ENCODE measurements at regions not wholly inside any gene's neighbourhood (a gene's known extent, or its start where the extent isn't known, plus 50 kb on each side); places are given as distances from the start of the nearest gene placed in this dataset.

DNA sequence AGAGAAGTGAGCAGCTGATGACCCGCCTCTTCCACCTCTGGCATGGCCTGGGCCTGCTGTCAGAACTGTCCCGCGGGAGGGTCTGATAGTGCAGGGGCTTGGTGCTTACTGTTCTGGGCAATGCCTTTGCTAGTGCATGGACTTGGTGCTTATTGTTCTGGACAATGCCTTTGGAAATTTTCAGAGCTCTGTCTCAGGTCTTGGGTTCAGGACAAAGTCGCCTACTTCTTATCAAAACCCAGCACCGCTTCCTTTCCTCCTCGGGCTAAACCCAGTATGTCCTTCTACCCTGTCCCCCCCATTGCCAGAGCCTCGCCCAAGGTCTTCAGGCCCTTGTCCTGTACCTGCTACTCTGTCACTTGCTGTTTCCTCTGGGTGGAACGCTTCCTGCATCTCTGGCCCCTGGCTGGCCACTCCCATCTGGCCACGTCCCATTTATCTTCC is 149.6 kb downstream of the ACKR3 start:
- no peak for DNase-seq

DNA sequence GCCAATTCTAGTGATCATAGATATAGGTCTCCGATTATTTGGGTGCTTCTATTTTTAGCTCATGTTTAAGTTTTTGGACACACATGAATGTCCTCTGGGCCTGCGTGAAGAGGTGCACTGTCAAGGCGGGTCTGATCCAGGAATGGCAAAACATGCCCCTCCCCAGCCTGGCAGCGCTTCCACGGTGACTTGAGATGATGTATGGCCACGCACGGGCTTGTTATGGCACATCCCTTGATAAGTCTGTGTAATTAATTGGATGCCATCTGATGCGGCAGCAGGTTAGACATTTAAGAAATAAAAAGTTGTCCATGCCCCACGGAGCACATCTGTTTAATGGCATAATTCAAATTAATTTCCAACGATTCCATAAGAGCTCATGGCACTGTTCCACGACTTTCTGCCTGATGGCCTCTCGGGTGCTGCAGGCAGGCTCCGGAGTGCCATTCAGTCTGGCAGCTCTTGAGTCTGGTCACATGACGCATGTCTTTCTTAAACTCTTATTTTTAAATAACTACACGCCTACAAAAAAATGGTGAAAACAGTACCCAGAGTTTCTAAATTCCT is 151.4 kb downstream of the ACKR3 start:
- no peak for DNase-seq

DNA sequence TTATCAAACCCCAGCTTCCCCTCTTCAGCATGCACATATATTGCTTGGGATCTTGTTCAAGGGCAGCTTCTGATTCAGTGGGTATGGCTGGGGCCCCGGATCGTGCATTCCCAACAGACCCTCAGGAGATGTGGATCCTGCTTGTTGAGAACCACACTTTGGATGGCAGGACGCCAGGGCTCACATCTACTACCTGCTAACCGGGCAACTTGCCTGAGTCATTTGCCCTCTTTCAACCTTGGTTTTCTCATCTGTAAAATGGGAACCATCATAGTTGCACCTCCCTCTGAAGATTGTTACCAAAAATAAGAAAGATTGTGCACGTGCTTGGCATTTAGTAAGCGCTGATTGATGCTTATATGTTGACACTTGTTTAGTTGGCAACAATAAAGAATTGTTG is 154.6 kb downstream of the ACKR3 start:
- DNase-seq = no peak

DNA sequence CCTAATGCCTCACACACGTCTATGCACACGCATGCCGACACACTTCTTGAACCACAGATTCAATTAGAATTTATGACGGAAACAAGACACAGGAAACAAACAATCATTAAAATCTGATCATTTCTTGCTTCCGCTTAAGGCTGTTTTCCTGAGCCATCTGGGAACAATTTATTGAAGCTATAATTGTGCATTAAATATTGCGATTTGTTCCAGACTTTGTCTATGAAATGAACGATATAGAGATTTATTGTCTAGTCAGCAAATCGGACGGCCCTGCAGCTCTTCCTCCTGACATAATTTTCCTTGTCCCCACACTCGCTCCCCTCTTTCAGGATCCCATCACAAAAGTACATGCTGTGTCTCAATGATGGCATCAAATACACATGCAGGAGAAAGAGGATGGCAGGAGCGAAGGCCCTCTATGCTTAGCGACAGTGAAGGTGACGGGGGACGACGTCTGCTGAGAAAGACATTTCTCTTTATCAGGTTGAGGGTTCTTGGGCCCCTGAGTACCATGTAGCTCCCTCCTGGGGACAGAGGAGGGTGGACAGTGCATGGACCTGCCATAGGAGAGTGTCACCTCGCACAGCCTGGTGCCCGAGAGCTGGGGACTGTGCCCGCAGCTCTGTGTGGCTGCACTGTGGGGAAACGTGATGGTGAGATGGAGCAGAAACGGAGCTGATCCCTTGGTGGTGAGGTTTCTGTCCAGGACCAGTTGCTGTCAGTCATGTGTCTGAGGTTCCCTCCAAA is 157.3 kb downstream of the ACKR3 start:
- DNase-seq = no peak

DNA sequence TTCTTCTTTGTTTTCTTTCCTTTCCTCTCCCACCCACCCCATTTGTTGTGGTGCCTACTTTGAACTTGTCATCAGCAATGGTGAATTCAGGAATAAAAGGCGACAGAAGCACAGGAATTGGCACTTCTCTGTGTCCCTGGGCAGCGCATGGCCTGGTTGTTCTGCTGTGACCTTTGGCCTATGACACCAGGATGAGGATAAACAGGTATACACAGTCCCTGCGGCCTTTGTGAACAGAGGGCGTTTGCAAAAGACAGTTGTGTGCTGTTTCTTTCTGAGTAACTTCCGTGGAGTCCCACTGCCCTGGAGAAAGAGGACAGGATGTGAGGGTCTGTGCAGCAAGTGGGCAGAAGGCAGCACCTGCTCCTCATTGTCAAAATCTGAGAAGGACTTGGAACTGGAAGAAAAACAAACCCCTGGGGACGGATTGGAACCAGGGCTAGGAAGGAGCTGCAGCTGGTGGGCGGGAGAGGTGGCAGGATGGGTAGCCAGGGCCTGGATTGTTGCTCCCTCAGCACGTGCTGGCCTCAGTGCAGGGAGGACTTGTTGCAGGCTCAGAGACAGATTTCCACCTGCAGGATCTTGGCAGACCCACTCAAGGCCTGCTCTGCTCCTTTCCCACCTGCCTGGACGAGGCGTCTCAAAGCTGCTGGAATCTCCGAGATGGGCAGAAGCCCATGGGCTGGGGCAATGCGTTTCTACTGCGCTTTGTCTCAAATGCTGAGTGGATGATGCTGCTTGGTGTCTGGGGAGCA is 159.5 kb downstream of the ACKR3 start:
- DNase-seq = no peak

DNA sequence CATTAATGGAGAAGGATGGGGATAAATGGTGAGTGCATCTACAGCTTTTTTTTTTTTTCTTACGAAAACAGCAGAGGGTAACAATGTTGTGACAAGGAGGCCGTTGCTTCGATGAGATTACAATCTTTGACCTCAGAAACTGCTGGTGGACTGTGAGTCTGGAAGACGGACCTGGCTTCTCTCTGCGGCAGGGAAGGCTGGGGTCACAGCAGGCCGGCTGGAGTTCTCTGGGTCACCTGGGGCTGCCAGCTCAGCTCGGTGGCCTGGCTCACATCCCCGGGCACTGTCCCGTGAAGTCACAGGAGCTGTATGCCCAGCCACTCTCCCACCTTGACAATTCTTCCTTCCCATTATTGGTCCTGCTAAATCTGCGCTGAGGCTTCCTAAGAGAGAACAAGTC is 160.8 kb downstream of the ACKR3 start:
- DNase-seq = no peak

DNA sequence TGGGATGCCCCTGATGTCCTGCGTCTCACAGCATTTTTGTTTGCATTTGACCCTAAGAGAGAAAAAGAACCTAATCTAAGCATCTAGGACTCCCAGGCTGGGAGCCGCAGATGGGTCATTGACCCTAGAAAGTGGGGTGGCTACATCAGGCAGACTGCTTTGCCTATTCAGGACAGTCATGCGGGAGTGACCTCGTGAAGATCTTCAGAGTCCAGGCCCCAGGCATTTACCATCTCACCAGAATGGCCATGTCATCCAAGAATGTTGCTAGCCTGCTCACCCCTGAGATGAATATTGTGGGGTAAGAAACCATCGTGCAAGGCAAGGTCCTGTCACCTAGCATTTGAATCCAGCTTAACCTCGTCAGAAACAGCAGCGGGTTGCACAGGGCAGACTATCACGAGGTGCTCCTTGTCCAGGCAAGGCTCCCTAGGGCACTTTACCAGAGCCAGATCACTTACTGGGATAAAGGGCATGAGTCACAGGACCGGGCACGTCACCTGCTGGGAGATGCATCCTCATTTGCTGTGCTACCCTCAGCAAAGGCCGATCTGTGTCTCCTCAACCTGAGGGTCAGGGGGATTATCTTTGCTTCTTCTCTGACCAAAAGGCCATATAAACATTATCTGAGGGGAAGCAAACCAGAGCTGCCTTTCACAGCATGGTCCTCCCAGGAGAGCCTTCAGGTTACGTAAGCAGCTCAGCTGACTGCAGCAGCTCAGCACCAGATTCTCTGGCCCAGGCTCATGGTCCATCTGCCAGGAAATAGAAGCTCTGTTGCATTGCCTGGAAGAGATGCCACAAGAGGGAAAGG is 162.3 kb downstream of the ACKR3 start:
- no peak for DNase-seq

DNA sequence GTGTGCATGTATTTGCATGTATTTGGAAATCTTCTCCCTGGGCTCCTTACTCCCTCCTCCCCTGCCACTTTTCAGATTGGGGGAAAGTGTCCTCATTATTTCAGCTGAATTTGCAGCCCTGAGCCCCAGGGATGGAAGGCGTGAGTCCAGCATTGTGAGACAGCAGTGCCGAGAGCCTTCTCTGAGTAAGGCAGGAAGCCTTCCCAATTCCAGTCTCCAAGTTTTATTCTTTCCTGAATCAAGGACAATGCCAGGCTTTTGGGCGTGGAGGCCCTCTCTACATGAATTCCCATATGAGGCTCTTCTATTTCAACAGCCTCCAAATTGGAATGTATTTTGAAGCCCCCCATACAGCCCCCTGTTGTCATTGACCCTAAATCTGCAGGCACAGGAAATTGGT is 163.5 kb downstream of the ACKR3 start:
- no peak for DNase-seq

DNA sequence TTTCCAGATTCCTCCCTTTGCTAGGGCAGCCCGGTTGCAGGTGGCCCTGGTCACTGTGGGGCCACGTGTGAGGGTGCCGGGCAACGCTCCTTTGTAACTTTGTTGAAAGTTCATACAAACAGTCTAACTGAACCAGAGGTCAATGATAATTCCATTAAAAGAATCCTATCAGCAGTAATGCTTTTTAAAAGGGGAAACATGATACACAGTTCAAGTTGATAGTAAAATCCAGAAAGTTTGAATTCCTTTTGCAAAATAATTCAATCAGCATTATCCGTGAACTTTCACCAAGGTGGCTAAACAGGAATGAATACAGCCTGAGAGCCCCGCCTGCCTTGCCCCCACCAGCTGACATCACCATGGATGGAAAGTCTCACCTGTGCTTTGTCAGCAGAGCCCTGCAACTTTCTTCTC is 166.2 kb downstream of the ACKR3 start:
- DNase-seq = no peak

DNA sequence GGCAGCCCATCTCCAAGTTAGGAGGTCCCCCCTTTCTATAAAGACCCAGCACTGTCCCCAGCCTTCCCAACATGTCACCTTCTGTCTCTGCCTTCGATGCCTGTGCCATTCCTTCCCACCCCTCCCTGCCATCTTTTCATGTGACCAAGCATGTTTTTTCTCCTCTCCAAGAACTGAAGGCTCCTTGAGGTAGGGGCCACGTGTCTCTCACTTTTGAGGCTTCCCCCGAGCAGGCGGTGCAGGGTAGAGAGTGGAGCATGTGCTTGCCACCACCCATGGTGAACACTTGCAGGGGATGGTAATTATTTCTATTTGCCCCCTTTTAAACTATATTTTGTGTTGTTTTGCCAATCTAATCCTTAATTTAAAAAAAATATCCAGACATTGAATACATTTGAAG is 168.4 kb downstream of the ACKR3 start:
- no peak for DNase-seq

DNA sequence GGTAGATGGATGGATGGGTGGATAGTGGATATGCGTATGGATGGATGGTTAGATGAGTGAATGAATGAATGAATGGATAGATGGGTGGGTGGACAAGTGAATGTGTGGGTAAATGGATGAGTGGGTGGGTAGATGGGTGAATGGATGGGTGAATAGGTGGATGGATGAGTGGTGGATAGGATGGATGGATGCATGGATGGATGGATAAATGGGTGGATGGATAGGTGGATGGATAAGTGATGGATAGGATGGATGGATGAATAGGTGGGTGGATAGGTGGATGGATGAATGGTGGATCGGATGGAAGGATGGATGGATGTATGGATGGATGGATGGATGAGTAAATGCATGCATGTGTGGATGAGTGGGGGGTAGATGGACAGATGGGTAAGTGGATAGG is 169.3 kb downstream of the ACKR3 start:
- no peak for DNase-seq

DNA sequence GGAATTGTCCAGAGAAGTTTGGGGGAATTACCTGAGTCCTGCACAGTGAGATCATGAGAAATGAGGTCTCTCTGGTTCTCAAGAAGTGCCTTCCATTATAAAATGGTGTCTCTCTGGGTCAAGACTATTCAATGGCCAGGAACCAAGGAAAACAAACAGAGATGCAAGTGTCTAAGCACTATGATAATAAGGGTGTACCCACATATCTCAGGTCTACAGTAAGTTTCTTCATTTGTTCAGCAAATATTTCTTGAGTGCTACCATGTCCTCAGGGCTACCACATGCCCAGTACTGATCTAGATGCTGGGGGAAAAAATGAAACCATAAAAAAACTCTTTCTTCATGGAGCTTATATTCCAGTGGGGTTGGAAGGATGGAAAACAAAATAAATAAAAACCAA is 170.0 kb downstream of the ACKR3 start:
- no peak for DNase-seq

DNA sequence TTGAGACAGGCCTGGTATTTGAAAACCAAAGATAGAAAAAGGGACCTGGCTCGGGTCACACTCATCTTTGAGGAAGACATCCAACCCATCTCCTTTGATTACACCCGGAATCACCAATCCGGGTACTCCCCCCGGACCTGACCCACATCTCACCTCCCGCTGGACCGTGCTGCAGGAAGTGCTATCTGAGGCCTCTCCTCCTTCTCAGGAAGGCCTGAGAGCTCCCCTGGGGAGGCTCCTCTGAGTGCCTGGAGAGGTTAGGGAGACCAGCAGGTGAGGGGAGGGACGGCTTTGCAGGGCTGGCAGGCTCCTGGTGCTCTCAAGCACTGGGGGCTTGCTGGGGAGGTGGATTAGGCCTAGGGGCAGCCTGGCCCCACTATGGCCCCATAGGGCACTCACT is 170.9 kb downstream of the ACKR3 start:
- DNase-seq = no peak

DNA sequence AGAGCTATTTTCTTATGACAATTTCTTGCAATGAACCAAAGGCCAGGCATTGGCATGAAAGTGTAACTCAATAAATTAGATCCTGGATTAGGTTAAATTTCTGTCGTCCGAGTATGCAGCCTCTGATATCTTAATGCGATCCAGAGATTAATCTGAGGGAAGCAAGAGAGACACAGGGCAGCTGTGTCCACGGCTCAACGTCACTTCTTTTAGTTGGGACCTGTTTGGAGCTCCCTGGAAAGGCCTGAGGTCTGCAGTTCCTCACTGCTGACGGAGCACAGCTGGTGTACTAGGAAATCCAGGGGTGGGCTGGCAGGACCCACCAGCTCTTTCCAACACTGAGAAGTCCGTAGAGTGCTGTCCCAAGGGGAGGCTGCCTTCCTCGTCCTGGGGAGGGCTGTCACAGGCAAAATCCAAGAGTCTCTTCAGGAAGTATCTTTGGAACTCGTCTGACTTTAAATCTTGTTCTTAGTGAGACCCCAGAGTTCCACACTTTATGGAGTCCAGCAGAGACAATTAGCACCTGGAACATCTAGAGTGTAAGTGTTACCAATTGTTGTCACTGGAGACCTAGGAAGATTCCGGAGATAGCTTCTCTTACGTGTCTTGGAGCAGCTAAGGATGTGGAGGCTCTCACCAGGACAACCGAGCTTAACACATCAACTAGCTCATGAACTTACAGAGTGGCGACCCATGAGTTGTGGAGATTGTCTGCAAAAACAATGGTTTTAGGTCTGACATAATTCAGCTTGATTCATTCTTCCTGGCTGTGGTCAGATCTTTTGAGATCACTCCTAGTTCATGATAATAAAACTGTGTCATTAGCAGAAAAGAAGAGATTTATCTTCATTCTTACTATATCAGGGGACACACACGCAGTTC is 173.7 kb downstream of the ACKR3 start:
- no peak for DNase-seq

DNA sequence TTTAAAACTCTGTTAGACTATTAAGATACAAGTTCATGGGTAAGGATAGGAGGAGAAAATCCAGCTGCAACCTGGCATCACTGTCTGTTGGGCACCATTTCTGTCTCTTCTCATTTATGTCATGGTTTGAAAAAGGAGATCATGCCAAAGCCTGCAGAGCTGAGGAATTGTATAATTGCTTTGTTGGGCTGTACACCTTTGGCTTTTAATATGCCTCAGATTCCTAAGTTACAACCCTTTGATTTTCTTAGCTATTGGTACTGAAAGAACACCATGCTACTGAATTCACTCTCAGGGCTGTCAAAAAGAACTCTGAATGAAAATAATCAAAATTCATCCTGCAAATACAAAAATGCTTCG is 174.3 kb downstream of the ACKR3 start:
- no peak for DNase-seq

DNA sequence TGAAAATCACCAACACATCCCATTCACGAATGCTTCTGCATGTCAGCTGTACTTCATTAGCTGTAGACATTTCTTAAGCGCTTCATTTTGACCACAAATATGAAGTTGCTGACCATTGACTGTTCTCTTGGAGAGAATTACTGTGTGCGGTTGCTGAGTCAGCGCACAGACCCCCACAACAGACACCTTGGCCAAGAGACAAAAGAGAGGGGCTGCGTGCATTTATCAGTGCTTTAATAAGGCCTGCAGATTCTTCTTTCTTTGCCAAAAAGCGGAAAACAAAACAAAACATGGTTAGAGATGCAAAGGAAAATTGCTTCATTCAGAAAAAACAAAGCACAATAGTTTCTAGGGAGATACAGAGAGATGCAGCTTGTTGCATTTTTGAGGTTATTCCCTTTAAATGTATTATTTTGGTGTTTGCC is 174.7 kb downstream of the ACKR3 start:
- no peak for DNase-seq

DNA sequence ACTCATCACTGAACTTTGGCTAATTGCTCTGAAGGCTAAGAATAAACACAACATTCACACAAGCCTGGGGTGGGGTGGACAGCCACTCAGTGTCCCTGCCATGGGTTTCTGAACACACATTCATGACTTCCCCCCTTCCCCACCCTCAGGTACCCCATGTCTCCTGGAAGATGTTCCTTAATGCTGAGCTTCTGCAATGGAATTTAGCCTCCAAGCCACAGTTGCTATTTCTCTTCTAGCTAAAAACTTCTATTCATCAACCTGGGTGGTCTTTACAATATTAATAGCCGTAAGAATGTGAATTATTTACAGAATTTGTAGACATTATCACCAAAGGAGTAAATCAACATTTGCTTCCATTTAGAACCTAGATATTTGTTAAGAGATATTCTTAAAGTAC is 175.1 kb downstream of the ACKR3 start:
- DNase-seq = no peak

DNA sequence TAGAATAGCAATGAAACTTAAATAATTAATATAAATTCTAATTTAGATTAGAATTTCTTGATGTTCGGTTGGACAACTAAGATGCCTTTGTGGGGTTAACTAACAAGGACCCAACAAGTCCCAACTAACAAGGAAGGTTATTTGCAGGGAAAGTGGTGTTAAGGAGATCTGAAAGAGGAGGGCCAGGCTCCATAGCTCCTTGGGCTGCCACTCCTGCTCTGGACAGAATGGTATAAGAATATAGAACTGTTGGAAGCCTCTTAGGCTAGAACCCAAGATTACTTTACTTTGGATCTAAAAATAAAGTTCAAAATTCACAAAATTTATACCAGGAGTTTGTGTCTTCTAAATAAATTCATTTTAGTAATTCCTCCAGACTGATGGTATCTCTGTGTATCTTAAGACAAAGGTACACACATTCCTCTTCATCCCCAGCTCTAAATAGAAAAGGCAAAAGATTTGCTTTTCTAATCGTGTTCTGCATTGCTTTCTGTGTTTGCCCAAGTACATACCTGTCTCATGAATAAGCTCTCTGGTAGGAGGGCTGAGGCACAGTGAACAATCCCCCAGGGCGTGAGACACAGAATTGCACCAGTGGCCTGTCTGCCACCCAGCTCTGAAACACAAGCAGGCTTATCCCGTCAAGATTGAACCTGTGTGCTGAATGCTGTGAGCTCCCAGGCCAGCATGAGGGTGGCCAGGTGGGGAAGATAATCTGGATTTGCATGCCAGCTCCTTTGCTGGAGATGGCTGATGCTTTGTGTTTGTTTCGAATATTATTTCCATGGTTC is 176.0 kb downstream of the ACKR3 start:
- no peak for DNase-seq

DNA sequence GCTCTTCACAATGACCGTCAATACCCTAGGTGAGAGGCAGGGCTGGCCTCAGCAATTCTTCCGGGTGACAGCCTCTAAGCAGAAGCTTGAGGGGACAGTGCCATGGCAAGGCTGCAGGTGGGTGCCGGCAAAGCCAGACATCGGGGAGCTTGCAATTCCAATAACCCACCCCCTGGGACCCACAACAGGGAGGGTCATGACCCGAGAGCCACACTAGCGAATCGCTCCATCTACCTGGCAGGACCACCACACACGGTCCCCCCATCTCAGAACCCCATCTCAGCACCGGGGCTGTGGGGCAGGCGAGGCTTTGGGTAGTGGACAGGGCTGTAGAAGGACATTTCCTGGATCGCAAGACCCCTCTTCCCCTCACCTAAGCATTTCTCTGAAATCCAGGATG is 177.2 kb downstream of the ACKR3 start:
- DNase-seq = no peak

DNA sequence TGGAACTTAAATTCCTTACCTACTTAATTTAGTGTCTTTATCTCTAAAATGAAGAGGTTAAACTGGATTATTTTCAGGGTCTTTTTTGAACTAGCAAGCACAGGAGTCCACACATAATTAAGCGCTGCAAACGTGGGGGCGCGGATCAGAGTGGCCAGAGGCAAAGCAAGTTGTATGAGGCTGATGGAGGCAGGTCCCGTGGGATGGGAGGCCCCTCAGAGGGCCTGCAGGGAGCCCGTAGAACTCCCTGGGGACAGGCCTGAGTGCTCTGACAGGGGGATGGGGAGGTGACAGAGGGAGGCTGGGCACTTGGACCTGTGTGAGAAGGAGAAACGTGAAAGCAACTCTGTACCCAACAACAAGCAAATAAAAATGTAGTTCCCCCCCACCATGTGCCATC is 177.8 kb downstream of the ACKR3 start:
- DNase-seq = no peak

DNA sequence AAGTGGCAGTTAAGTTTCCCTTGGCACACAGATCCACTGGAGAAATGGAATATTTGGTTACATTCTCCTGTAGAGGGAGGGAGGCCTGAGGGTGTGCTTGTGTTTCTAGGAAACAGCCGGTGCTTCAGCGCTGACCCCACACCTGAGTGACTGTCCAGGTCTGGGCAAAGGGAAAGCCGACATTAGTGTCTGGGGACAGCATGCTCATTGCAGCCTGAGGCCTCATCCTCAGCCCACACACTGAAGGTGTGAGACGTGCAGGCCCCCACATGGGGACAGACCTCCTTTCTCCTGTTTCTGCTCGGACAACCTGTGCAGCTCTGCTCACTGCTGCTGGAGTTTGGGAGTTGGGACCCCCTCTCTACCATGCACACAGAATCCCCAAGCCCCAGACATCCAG is 178.3 kb downstream of the ACKR3 start:
- no peak for DNase-seq

DNA sequence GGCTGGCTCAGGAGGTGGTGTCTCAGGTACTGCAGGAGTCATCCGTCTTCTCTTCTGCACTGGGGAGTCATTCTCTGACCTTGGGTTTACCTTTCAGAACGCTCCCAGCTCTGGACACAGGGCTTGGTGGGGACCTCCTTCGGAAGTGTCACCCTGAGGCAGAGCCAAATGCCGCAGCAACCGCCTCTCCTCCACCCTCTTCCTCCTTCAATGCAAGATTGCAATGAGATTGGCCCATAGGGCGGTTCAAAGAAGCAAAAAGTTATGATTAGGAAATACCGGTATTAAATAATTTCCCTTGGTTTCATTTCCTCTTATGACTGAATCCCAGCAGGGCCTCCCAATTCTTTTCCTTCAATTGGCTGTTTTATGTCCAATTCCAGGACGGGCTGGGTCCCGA is 178.8 kb downstream of the ACKR3 start:
- DNase-seq = no peak
